NCI-H128 (cell line): ENCODE measurements at regions not wholly inside any gene's neighbourhood (a gene's known extent, or its start where the extent isn't known, plus 50 kb on each side); places are given as distances from the start of the nearest gene placed in this dataset.
"Not testable (repeated sequence)": the region's sequence is repeated elsewhere in the genome, so short reads cannot be mapped to it uniquely, and the experiment has no call there.

ENCODE experiments used
- DNase-seq: peaks from one replicate; lab custom pipeline; 2025; ENCODE audit not compliant: unreplicated experiment; lab: John Stamatoyannopoulos, UW

DNA sequence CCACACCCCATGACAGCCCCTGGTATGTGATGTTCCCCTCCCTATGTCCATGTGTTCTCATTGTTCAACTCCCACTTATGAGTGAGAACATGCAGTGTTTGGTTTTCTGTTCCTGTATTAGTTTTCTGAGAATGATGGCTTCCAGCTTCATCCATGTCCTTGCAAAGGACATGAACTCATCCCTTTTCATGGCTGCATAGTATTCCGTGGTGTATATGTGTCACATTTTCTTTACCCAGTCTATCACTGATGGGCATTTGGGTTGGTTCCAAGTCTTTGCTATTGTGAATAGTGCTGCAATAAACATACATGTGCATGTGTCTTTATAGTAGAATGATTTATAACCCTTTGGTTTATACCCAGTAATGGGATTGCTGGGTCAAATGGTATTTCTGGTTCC, 1665.5 kb downstream of the REEP3 start:
- DNase-seq: not testable (repeated sequence)

DNA sequence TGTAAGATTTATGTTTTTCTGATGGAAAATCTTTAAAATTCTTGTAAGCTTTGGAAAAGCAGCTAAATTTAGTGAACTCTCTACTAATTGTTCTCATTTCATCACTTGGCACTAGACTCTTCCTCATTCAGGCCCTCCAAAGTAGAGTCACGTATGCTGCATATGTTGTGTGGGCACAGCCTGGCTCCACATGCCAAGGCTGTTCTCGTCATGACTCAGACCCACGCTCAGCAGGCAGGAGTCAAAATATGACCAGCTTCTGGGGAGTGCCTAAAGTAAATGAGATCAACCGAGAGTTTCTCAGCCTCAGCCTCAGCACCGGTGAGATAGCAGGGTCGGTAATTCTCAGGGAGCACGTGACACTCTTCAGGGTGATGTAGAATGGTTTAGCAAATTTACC, 1672.9 kb downstream of the REEP3 start:
- no peak for DNase-seq

DNA sequence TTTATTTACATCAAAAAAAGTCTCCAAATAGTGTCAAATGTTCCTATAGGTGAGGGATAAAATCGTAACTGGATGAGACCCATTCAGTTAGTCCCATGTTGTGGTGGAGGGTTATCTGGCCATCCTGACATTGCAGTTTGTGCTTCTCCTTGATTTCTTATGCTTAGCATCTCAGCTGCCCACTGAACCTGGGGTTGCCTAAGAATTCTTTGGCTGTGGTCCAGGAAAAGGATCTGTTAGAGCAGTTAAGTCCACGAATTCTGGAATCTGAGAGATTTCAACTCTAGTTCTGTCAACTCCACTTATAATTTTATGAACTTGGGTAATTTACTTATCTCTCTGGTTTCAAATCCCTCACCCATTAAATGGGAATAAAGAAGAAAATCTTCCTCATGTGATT, 1673.4 kb downstream of the REEP3 start:
- no peak for DNase-seq

DNA sequence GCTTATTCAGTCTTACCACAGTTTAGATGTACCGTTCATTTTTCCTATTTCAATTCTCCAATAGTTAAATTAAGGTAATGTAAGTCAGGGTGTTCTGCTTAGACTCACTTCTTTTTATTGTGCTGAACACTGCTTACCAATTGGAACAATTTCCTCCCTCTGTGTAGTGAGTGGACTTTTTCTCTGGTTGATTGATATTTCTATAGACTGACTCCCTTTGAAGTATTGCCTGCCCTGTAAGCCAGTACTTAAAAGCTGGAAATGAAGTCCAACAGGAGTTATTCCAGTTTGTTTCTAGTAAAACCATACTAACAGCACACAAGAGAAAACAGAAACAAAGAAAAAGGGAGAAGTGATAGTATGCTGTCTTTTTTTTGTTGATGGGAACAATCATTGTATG, 1674.9 kb downstream of the REEP3 start:
- no peak for DNase-seq

DNA sequence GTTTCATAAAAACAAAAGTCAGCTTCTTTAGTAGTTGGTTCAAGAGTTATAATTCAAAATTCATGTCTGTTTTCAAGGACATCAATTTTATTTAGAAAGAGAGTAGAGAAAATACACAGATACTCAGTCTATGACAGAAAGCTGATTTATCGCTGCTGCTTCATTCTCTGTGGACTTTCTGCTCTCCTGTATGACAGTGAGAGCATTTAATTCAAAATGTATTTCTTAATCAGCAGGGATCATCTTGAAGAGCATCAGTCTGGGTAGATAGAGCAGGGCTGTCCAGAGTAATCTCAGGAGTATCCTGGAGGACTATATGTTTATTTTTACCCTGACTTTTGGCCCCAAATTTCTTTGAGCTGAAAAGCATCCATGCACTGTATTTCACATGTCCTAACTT, 1676.7 kb downstream of the REEP3 start:
- DNase-seq: no peak

DNA sequence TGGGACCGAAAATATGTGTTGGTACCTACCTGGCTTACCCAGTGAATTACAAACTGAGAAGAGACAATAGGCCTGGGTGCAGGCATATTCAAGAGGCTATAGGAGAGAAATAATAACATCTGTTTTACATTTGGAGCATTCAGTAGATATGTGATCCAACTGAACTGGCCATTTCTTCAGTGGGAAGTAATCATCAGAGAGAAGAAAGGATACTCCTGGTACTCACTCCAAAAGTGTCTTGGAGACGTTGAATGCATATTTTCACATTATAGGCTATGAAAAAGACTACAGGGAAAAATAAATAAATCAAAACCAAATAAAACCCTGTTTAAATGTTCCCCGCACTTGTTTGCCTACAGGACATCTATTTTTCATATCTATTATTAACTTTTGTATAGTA, 1680.3 kb downstream of the REEP3 start:
- DNase-seq: no peak

DNA sequence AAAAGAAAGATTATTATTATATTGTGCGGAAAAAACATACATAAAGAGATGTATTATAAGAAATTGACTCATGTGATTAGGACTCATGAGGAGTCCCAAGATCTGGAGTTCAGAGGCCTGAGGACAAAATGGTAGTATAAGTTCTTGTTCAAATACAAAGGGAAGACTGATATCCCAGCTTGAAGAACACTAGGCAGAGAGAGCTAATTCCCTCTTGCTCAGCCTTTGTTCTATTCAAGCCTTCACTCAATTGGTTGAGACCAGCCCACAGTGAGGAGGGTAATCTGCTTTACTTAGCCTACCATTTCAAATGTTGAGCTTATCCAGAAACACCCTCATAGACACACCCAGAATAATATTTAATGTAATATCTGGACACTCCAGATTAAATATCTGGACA, 1683.8 kb downstream of the REEP3 start:
- no peak for DNase-seq

DNA sequence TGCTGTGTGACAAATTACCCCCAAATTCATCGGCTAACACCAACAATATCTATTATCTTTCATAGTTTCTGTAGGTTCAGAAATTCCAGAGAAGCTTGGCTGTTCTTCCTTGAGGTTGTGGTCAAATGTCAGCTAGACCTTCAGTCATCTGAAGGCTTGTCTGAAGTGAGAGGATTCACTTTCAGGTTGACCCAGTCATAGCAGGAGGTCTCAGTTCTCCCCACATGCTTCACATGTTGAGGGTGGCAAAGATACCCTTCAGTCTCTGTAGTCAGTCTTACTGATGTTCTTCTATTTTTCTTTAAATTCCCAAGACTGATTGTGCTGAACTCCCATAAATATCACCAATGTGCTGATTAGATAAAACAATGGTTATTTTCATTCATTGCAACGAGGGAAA, 1692.0 kb downstream of the REEP3 start:
- DNase-seq: no peak

DNA sequence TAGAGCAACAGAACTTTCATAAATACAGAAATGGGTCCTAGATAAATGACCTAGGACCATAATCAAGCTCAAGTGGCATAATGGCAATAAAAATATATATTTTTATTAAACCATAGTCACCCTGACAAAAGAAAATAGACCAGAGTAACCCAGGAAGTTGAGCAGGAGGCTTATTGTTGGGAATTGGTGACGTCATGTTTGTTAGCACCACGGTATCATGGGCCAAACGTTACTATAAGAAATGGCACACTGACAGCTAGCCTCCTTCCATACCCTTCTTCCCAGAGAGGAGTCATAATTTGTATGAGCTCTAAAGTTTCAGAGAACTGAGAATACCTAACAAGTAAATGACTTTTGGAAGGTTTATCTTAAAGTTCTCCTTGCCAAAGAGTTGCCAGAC, 1698.2 kb downstream of the REEP3 start:
- no peak for DNase-seq

DNA sequence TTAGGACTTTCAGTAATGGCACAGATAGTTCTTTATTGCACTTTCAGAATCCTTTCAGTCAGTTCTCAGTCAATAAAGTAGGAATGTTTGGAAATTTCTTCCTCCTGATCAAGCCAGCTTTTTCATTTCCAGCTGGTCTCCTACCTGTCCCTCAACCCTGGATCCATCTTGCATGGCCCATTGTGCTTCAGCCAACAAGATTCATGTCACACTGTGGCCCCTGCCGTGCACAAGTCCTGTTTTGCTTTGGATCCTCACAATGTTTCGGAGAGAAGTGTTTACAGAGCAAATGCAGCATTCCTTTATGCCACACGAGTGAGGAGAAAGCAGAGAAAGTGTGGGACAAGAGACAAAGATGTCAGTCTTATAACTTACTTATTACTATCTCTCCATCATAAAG, 1694.7 kb upstream of the LRRTM3 start:
- no peak for DNase-seq

DNA sequence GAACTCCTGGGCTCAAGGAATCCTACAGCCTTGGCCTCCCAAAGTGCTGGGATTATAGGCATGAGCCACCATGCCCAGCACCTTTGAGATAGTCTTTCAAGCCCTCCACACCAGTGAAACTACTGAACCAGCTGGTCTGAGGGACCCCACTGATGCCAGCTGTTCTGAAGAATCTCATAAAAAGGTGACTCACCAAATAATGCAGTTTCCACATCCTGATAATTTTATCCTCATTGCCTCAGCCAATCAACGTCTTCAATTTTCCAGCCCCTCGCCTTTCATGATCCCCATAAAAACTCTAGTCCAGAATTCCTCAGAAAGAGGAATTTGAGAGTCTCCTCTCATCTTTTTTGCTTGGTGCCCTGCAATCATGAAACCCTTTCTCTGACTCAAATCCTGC, 1691.6 kb upstream of the LRRTM3 start:
- no peak for DNase-seq

DNA sequence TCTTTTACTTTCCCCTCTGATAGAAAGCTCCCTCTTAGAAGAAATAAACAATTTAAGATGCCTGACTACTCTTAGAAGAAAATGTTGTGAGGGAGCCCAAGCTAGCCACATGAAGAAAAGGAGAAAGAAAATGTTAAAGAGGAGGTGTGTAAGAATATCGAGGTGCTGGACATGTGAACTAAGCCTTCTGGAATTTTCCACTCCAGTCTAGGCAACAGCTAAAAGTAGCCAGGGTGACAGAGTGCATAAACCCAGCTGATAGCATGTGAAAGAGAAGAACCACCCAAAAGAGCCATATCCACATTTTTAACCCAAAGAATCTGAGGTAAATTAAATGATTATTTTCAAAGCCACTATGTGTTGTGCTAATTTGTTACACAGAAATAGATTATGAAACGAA, 1690.6 kb upstream of the LRRTM3 start:
- no peak for DNase-seq

DNA sequence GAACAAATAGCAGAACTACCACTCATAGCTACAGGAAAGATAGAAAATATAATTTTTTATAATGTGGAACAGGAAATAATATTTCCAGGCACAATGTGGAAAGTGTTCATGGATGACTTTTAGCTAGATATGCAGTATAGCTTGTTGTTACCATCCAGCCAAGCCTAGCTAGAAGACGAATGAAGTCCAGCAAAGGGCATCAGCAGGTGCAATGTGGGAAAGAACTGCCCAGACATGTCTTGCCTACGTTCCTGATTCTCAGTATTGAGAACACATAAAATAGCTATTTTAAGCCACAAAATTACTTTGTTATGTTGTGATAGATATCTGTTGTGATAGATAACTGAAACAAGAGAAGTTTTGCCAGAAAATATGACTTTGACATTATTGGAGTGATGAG, 1690.0 kb upstream of the LRRTM3 start:
- DNase-seq: no peak

DNA sequence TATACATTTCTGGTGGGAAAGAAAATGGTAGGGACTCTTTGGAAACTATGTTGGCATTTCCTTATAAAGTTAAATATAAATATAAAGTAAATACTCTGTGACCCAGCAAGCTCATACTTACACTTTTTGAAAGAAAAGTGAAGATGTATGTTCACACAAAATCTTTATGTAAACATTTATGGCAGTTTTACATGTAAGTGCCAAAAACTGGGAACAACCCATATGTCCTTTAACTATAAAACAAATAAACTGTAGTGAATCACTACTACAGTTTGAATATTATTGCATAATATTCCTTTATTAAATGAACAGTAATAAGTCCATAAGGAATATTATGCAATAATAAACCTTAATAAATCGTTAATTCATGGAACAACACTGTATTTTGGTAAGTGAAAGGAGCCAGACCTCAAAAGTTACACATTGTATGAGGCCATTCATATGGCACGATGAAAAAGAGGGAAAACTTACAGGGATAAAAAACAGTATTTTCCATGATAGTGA, 1660.3 kb upstream of the LRRTM3 start:
- DNase-seq: no peak

DNA sequence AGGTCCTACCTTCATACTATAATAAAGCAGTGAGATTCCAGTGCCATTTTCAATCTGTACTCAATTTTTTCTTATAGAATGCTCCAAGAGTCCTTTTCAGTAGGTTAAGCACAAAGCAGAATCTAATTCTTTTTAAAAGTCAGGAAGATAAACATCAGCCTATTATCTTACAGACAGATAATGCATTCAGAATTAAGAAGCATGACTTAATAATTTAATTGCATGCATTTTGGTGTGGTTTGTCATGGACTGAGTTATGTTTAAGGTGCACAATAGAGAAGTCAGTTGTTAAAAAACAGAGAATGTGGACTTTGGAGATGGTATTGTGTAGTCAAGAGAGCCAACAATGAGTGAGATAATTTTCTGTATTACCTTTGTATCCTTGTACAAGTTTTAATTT, 1656.3 kb upstream of the LRRTM3 start:
- DNase-seq: not testable (repeated sequence)

DNA sequence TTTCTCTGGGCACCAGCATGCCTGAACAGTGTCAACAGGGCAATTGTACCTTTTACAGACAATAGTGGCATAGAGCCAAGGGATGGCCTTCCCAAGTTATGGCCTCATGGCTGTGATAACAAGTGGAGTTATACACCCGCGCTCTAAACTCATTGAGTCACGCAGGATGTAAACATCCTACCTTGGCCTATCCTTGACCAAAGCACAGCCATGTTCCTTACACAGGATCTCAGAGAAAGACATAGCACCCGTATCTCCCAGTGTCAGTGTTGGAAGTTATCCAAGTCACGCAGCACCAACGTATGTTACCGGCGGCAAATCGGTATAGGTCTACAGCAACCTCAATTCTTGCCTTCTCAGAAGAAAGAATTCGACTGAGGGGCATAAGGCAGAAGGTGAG, 1654.9 kb upstream of the LRRTM3 start:
- DNase-seq: no peak

DNA sequence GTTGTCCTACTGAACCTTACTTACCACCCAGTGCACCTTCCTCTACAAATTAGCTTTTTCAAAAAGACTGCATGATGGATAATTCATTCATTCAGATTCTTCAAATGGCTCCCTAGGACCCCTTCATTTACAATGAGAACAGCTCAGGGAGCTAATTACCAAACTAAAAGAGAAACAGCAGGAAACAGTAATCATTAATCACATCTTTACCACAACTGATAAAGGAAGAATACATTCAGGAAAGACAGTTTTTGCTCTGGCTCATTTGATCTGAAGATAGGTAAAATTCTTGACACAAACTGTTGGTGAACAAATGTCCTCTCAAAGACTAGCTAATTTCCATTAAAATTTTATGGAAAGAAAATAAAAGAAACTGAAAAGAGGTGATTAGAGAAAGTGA, 1652.7 kb upstream of the LRRTM3 start:
- no peak for DNase-seq

DNA sequence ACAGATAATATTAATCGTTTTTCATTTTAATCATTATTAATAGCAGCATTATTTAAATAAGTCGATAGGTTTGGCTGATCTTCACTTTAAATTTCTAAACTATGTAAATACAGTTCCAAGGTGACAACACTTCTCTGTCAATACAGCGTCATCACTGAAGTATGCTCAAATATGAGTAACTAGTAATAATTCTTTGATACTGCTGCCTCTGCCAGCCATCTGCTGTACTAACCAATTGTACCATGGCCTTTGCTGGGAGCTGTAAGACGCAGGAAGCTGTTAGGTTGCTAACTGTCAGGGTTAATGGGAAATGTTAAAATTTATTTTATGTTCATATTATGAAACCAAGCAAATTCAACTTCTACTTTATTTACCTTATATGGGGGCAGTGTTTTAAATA, 1650.5 kb upstream of the LRRTM3 start:
- no peak for DNase-seq

DNA sequence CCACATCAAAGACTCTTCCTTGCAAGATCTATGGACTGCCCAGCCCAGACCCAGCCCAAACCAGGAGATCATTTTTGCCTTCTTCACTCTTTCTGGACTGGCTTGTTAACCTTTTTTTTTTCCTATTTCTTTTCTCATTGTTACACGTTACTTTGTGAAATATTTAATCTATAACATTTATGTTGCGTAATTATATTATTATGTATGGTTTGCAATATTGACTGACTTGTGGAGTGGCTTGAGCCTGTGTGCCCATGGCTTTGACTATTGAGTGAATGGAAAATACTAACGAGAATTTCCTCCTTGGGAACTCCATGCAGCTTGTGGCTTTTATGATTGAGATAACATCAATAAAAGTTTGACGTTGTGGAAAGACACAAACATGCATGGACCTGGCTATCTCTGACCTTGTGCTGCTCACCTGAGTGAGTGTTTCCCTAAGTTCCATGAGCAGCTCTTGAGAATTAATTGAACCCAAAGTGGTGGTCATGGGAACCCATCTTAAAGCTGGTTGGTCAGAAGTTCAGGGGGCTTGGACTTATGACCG, 1641.3 kb upstream of the LRRTM3 start:
- DNase-seq: no peak

DNA sequence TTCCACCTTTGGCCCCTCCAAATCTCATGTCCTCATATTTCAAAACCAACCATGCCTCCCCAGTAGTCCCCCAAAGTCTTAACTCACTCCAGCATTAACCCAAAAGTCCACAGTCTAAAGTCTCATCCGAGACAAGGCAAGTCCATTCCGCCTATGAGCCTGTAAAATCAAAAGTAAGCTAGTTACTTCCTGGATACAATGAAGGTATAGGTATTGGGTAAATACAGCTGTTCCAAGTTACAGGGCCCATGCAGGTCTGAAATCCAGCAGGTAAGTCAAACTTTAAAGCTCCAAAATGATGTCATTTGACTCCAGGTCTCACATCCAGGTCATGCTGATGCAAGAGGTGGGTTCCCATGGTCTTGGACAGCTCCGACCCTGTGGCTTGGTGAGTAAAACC, 1640.1 kb upstream of the LRRTM3 start:
- not testable (repeated sequence) for DNase-seq

DNA sequence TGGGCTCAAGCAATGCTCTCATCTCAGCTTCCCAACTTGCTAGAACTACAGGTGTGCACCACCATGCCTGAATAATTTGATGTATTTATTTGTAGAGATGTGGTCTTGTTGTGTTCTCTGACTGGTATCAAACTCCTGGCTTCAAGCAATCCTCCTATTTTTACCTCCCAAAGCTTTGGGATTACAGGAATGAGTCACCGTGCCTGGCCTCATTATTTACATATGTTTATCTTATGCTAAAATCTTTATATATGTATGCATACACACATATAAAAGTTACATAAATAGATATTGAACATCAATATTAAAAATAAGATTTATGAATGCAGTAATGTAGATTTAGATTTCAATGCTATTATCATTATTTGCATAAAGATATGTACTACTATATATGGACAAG, 1634.5 kb upstream of the LRRTM3 start:
- DNase-seq: no peak

DNA sequence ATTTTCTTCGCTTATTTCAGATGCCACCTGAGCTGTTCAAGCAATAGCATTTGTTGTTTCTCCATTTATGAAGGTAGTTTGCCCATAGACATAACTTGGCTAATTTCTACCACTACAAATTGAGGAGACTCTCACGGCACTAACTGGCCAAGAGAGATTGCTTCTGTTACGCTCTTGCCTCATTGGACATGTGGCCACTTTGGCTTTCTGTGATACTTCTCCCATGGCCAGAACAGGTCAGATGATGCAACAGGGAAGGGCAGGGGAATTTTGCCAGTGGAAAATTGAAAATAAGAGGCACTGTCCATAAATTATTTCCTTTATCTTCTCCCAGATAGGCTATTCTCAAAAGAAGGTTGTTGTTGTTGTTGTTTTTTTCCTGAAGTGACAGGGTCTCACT, 1633.3 kb upstream of the LRRTM3 start:
- DNase-seq: no peak

DNA sequence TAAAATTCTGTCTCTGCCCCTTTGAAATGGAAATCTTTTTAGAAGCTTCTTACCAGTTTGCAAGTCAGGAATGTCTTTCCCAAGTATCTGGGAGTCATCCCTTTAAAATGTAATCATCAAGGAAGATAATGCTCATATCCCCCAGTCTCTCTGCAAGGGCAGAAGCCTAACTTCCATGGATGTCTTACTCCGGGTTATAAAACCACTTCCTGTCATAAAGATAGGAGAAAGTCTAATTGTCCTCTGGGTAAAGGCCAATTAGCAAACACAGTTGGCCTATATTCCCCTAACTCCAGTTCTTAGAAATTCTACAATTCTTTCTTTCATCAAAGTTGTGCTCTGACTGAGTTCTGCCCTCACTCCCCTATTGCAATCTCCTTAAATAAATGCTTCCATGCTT, 1631.5 kb upstream of the LRRTM3 start:
- DNase-seq: no peak

DNA sequence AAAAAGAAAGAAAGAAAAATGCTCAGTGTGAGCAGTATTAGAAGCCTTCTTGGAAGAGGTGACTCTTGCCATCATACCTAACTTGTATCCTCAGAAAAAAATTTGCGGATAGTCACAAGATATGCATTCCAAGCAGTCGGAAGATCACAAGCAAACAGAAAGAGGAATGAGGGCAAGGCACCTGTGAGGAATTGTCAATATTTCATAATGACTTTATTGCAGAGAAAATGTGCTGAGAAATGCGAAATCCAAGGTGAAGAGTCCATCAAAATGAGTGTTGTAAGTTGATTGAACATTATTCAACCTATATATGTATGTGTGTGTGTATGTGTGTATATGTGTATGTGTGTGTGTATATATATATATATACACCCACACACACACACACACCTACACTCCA, 1624.7 kb upstream of the LRRTM3 start:
- no peak for DNase-seq
